ENCODE measurements at regions not wholly inside any gene's neighbourhood (a gene's known extent, or its start where the extent isn't known, plus 50 kb on each side); places are given as distances from the start of the nearest gene placed in this dataset.

DNA sequence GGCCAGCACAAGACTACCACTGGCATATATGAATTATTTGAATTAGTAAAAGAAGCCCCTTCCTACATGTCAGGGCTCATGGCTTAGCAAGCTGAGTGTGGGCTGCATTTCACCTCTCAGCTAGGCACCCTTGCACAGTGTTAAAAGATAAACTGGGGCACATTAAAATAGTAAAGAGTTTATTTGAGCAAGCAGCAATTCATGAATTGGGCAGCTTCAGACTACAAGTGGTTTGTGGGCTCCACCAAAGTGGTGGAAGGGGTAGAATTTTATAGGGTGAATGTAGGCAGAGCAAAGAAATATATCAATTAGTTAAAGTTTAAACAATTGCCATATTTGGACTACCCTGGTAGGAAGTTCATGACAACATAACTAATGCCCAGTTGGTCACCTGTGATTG, 178.8 kb downstream of the PLPP3 start:
- TF ChIP-seq, protein P1, sequence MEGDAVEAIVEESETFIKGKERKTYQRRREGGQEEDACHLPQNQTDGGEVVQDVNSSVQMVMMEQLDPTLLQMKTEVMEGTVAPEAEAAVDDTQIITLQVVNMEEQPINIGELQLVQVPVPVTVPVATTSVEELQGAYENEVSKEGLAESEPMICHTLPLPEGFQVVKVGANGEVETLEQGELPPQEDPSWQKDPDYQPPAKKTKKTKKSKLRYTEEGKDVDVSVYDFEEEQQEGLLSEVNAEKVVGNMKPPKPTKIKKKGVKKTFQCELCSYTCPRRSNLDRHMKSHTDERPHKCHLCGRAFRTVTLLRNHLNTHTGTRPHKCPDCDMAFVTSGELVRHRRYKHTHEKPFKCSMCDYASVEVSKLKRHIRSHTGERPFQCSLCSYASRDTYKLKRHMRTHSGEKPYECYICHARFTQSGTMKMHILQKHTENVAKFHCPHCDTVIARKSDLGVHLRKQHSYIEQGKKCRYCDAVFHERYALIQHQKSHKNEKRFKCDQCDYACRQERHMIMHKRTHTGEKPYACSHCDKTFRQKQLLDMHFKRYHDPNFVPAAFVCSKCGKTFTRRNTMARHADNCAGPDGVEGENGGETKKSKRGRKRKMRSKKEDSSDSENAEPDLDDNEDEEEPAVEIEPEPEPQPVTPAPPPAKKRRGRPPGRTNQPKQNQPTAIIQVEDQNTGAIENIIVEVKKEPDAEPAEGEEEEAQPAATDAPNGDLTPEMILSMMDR (conservative IDR thresholded peaks at IDR 0.05 in 1 of 2, IDR thresholded peaks at IDR 0.05 in 1 of 2; ENCODE audit: extremely low read depth in 1 of 2, insufficient read depth in 1 of 2, low read depth in 1 of 2, low read length in 2 of 2) = no peak
- TF ChIP-seq EZH2 (IDR thresholded peaks at IDR 0.05; ENCODE audit: borderline replicate concordance, low read length) = no peak

Data from mammary epithelial cell (primary cell).